Astrocyte of the cerebellum (primary cell): ENCODE measurements at regions not wholly inside any gene's neighbourhood (a gene's known extent, or its start where the extent isn't known, plus 50 kb on each side); places are given as distances from the start of the nearest gene placed in this dataset.

Source experiments
- DNase-seq: peaks from one replicate; pipeline ENCODE4 v3.0.0-alpha.2; 2011; ENCODE audit warnings: low read depth
- H3K4me3 ChIP-seq: 2 replicates; pipeline ENCODE4 v1.5.1; 2011; ENCODE audit warnings: mild to moderate bottlenecking, low read depth, low read length, moderate library complexity
- in situ Hi-C: cut with HindIII; loops from 2 replicates; pipeline ENCODE4 v1.10.0; 2017; ENCODE audit warnings: low sequenced_read_pairs
- TF ChIP-seq, protein P1 (sequence below): IDR thresholded peaks from 2 replicates; pipeline ENCODE4 v1.5.1; 2012; ENCODE audit warnings: low read length, low read depth, moderate library complexity, mild to moderate bottlenecking; ENCODE audit errors: missing control alignments

DNA sequence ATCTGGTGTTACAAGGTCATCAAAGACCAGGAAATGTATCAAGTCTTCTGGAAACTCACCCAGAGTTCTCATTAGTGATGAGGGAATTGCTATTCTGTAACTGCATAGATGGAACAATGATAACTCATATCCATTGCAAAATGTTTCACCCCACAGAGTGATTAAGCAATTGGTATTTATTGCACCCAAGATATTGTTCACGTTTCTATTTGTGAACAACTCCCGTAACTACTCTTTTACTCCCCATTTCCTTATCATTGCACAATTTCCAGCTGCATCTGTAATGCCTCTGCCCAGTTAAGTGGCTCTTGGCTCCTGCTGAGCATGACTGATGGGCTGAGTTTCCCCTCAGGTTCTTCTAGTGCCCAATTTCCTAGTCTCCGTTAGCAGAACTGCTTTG, 108.7 kb upstream of the PRICKLE1 start:
- no peak overlapping the region for H3K4me3 ChIP-seq
- no peak for DNase-seq
- in situ Hi-C loops, result no loop called here
- TF ChIP-seq, protein P1, sequence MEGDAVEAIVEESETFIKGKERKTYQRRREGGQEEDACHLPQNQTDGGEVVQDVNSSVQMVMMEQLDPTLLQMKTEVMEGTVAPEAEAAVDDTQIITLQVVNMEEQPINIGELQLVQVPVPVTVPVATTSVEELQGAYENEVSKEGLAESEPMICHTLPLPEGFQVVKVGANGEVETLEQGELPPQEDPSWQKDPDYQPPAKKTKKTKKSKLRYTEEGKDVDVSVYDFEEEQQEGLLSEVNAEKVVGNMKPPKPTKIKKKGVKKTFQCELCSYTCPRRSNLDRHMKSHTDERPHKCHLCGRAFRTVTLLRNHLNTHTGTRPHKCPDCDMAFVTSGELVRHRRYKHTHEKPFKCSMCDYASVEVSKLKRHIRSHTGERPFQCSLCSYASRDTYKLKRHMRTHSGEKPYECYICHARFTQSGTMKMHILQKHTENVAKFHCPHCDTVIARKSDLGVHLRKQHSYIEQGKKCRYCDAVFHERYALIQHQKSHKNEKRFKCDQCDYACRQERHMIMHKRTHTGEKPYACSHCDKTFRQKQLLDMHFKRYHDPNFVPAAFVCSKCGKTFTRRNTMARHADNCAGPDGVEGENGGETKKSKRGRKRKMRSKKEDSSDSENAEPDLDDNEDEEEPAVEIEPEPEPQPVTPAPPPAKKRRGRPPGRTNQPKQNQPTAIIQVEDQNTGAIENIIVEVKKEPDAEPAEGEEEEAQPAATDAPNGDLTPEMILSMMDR, result no peak

DNA sequence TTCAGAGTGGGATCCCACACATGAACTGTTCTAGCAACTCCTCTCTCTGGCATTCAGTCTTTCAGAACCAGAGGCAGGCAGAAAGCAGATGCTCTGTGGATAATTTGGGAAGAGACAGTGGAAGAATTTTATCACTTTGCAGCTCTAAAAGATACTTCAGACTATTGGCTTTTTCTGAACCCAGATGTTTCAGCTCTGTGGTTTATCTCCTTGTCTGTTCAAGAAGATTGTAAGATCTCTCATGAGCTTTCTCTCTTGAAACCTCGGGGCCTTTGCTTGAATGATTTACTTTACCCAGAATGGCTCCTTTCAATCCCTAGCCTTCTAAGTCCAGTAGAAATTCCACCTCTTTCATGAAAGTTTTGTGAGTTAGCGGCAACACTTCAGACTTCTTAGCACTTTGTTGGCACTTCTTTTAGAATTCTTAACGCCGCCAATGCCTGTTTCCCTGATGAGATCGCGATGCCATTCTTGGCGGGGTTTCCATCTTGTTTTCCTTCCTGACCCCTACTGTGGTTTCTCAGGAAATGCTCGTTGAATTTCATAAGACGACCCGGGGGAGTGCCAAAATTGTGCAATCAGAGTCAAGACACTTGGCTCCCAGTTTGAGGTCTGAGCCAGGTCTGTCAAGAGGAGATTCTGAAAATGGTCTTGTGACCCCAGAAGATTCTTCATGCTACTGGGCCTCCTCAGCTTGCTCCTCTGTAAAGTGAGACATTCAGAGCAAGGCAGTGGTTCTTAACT, 107.0 kb upstream of the PRICKLE1 start:
- in situ Hi-C loops, result no loop called here
- TF ChIP-seq, protein P1, result no peak
- no peak overlapping the region for H3K4me3 ChIP-seq
- DNase-seq, result peak; percentile 53

DNA sequence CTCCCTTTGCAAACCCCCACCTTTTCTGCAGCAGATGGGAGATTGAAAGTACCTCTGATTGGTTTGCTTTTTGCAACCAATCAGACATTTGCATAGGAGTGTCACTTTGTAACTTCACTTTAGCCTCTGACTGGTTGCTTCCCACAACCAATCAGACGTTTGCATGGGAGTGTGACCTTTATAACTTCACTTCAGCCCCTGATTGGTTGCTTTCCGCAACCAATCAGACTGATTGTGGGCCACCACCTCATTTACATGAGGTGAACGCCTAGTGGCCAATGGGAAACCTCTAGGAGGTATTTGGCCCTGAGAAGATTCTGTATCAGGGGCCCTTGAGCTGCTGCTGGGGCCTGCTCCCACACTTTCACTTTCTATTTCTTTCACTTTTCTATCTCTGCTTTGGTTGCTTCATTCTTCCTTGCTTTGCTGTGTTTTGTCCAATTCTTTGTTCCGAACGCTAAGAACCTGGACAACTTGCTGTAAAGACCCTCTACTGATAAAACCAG, 106.0 kb upstream of the PRICKLE1 start:
- in situ Hi-C loops, result no loop called here
- TF ChIP-seq, protein P1, result no peak
- DNase-seq, result no peak
- H3K4me3 ChIP-seq, result no peak overlapping the region

DNA sequence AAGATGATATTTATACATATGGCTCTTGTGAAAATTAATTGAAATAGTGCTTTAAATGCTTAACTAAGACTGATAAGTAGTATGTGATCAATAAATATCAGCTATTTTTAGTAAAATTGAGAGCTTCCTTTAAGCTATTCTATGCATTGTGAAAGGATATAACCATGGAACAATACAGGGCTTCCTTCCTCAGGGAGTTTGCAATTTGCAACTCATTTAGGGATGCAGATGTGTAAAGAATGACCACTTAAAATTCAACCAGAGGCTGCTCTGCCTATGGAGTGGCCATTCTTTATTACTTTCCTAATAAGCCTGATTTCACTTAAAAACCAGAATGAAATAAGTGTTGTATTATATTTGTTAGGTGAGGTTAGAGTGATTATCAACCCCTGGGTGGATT, 103.2 kb upstream of the PRICKLE1 start:
- in situ Hi-C loops, result no loop called here
- TF ChIP-seq, protein P1, result no peak
- DNase-seq, result no peak

DNA sequence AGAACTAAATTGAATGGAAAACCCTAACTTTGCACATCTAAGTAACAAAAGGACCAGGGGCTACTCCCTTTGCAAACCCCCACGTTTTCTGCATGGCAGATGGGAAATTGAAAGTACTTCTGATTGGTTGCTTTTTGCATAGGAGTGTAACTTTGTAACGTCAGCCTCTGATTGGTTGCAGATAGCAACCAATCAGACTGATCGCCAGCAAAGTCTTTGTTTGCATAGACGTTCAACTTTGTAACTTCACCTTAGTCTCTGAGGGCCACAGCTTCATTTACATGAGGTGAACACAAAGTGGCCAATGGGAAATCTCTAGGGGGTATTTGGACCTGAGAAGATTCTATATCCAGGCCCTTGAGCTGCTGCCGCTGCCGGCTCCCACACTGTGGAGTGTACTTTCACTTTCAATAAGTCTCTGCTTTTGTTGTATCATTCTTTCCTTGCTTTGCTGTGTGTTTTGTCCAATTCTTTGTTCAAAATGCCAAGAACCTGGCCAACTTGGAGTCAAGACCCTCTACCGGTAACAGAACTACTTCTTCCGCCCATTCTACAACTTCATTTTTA, 102.5 kb upstream of the PRICKLE1 start:
- no peak for DNase-seq
- no peak overlapping the region for H3K4me3 ChIP-seq
- in situ Hi-C loops, result no loop called here
- TF ChIP-seq, protein P1, result no peak

More for the DNA sequence above, 103.2 kb upstream of the PRICKLE1 start:
- no peak overlapping the region for H3K4me3 ChIP-seq

DNA sequence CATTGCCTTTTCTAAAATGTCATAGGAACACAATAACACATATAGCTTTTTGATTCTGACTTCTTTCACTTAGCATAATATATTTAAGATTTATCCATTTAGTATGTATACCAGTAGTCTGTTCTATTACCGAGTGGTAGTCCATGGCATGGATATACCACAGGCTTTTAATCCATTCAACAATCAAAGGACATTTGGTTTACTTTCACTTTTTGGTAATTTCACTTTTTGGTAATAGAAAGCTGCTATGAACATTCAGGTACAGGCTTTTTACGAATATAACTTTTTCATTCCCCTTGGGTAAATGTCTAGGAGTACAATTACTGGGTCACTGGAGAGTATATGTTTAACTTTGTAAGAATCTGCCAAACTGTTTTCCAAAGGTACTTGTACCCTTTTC, 100.7 kb upstream of the PRICKLE1 start:
- in situ Hi-C loops, result no loop called here
- TF ChIP-seq, protein P1, result no peak
- no peak overlapping the region for H3K4me3 ChIP-seq
- DNase-seq, result no peak
